Brain pericyte (primary cell): ENCODE measurements at regions not wholly inside any gene's neighbourhood (a gene's known extent, or its start where the extent isn't known, plus 50 kb on each side); places are given as distances from the start of the nearest gene placed in this dataset.
"Not testable (repeated sequence)": the region's sequence is repeated elsewhere in the genome, so short reads cannot be mapped to it uniquely, and the experiment has no call there.

Experiments
- DNase-seq: peaks from one replicate; pipeline ENCODE4 v3.0.0-alpha.2; 2012; ENCODE audit warnings: low read depth, low spot score

DNA sequence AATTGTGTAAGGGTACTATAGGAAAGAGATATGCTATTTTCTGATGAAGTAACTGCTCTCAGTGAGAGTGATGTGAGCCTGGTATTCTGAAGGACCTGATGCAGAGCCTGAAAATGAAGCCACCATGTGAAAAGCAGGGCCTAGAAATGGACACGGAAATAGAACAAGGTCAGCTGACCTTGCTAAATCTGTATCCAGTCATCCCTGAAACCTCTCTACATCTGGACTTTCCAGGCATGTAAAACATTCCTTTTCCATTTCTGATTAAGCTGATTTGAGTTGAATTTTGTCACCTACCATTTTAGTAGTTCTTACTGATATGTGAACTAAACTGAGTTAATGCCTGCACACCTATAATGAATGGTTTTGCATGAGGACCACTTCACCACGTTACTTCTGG lies 72.4 kb upstream of the NEIL3 start:
- DNase-seq: no peak

DNA sequence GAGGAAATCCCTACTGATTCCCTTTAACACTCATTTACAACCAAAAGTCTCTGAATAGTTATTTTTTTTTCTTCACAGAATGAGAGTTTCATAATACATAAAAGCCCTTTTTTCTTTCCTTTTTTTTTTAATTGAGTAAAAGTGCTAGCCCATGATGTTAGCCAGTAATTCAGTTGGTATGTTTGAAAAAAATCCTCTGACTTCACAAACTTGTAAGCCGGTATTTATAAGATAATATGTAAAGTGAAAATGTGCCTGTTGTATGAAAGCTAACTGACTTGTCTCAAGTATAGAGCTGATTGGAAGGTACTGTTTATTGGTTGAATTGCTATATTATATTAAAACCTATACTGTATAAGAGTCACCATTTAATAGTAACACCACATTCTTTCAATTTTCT lies 70.2 kb upstream of the NEIL3 start:
- DNase-seq: no peak

DNA sequence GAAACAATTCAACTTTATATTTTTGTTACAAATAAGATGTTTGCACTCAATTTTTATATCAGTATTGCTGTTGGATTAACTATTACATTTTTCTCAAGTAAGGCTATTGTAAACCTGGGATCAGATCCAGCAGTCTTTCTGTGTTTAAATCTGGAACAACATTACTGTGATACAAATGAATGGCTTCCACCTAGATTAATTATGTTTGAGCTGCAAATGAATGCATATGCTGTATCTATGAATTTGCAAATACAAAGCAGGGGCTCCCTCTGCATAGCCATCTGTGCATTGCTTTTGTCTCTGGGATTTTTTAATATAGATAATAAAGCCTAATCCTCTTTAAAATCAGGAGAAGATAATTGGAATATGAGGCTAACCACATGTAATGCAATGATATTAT lies 69.8 kb upstream of the NEIL3 start:
- no peak for DNase-seq

DNA sequence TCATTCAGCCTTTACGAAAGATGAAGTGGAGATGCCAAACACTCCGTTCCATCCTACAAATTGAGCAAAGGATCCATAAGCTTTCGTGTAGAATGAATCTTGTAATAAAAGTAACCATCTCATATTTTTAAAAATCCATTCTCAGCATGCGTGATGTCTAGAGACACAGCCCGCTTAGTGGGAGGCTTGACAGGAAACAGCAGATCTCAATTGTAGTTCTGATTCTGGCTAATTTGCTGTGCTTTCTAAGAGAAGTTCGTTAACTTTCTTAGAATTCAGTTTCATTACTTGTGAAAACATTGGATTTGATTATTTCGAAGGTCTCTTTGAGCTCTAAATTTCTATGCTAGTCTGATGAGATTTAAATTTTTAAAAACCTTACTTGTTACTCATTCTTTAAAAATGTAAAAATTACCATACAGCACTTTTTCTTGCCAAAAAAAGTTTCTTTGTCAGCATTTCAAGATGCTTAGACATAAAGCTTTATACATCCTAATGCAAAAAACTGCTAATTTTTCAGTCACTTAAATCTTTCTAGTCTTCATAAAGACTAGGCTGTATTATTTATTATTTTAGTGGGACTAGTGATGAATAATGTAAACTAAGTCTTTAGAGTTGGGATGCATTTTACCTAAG lies 66.9 kb upstream of the NEIL3 start:
- no peak for DNase-seq

DNA sequence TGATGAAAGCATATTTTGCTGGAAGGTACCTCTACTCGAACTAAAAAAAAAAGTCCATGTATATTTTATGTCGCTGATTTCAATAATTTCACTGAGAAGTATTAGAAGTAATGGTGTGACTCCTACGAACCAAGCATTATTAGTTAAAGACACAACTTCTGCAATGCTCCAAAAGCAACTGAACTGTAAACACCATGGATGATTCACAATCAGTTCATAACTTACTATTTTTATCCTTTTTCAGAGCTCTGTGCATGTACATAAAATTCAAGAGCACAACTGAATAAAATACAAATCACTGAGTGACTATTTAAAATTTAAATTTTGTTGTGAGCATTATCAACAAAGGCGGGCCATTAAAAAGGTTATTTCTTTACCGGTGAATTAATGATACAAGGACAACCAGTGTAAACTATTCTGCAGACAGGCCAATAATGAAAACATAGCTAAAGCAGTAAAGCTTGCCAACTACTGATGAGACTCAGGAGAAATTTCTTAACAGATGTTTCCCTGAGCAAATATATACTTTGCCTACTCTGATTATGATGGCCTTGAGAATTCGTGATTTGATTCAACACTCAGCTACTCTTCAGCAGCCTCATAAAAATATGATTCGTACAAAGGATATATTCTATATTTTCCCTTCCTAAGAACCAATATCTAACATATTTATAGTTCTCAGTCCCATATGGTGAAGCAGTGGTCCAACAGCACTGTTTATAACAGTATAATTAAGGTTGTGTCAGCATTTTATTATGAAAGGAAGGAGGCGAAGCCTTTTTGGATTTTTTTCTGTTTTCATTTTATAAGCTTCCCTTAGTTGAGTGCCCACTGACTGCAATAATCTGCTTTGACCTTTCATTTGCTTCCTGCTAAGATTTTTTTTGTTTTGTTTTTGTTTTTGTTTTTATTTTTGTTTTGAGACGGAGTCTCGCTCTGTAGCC lies 62.8 kb upstream of the NEIL3 start:
- no peak for DNase-seq

DNA sequence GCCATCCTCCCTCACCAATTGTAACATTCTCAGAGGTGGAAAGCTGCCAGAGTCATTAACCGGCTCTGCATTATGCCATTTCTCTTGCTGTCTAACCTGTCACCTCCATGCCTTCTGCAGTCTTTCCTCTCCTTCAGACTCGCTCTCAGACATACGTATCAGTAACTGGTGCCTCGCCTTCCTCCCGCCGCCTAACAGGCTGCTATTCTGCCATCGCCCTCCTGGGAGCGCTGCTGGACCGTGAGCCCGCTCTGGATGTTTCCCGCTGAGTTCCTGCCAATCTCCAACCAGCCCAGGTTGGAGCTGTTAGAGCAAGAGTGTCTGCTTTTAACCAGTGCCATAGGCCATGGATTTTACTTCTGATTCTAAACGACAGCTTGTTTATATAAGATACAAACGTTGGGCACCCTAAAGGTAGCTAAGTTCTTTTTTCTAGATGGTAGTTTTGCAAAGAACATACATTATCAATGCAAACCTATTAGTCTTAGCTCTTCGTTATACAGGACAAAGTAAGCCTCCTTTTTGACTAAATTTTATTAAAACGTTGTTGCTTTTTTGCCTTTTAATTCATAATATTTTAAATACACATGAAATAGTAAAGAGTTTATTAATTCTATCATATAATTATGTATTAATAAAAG lies 59.5 kb upstream of the NEIL3 start:
- no peak for DNase-seq

DNA sequence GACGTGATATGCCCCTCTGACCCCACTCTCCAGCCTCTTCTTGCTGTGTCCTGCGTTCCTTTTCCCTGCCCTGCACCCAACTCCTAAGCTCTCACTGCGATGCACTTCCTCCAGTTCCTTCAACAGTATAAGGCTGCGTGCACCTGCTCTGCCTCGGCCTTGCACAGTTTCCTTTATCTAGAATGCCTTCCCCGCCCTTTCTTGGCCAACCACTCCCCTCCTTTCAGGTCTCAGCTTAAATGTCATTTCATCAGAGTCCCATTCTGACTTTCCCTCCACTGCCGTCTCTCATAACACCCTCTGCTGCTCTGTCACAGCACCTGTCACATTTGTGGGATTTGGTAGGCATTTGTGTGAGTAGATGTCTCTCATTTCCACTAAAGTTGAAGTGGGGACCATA lies 58.4 kb upstream of the NEIL3 start:
- no peak for DNase-seq

DNA sequence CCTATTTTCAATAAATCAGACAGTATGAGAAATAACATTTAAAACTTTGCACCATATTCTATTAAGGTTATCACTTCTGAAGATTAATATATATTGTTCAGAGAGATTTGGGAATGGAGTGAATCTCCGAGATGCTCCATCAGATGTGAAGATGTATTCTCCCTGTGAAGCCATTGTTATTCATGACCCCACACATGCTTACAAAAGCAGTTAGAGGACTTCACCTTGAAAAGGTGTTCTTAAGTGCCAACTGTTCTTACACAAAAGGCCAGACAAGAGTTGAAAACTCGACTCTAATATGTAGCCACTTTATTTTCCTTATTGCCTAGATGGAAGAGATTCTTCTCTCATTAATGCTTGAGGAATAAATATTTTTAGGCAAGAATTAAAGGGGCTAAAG lies 54.3 kb upstream of the NEIL3 start:
- no peak for DNase-seq

DNA sequence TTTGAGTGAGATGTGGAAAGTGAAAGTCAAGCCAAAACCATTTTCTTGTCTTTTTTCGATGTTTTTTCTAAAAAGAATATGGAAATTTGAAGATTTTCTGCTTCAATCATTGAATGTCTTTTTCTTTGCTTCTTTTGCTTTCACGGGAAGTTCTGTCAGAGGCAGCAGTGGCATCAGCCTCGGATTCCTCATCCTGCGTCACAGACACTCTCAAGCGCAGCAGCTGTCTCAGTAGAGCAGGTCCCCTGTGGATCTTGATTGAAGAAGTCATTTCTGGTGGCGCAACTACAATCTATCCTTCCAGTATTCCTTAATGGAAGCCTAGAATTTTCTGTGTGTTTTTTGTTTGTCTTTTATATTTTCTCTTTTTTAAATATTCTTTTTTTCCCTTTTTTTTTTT lies 52.7 kb upstream of the NEIL3 start:
- DNase-seq: peak; percentile 17

DNA sequence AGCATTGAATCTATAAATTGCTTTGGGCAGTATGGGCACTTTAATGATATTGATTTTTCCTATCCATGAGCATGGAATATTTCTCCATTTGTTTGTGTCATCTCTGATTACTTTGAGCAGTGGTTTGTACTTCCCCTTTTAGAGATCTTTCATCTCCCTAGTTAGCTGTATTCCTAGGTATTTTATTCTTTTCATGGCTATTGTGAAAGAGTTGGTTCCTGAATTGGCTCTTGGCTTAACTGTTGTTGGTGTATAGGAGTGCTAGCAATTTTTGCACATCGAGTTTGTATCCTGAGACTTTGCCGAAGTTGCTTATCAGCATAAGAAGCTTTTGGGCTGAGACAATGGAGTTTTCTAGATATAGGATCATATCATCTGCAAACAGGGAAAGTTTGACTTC lies 50.2 kb upstream of the NEIL3 start:
- not testable (repeated sequence) for DNase-seq
